Type B pancreatic cell (in vitro differentiated cells): ENCODE measurements at regions not wholly inside any gene's neighbourhood (a gene's known extent, or its start where the extent isn't known, plus 50 kb on each side); places are given as distances from the start of the nearest gene placed in this dataset.

Experiments used
- DNase-seq: peaks from one replicate; pipeline ENCODE4 v3.0.0; 2021; ENCODE audit warnings: mixed read lengths; ENCODE audit not compliant: unreplicated experiment; ENCODE audit errors: extremely low spot score
- H3K27ac Mint-ChIP-seq: 2 replicates; pipeline ENCODE4 v1.8.0; 2021; ENCODE audit warnings: mild to moderate bottlenecking, mixed read lengths
- H3K27me3 Mint-ChIP-seq: 2 replicates; pipeline ENCODE4 v1.8.0; 2021; ENCODE audit warnings: mixed read lengths
- H3K36me3 Mint-ChIP-seq: 2 replicates; pipeline ENCODE4 v1.8.0; 2021; ENCODE audit warnings: mixed read lengths
- H3K4me1 Mint-ChIP-seq: one replicate; pipeline ENCODE4 v1.8.0; 2021; ENCODE audit warnings: mixed read lengths; ENCODE audit not compliant: unreplicated experiment
- H3K4me3 Mint-ChIP-seq: 2 replicates; pipeline ENCODE4 v1.8.0; 2021; ENCODE audit warnings: mild to moderate bottlenecking, mixed read lengths
- H3K9me3 Mint-ChIP-seq: 2 replicates; pipeline ENCODE4 v1.8.0; 2021; ENCODE audit warnings: mixed read lengths
- CTCF ChIP-seq: fragments of 200-600 bp; sonication (generic); conservative IDR thresholded peaks from 2 replicates; pipeline ENCODE4 v1.5.0; 2021; ENCODE audit warnings: antibody characterized with exemption, mild to moderate bottlenecking

GRCh38 chr9:90948156-90948555 is 146.5 kb downstream of the SYK start:
- H3K36me3 Mint-ChIP-seq, result no peaks in the 10 kb centered on the region
- peak overlapping the region; percentile 80 for H3K27ac Mint-ChIP-seq
- TF ChIP-seq CTCF, result no peak
- no peaks in the 10 kb centered on the region for H3K27me3 Mint-ChIP-seq
- no peak for DNase-seq
- H3K4me3 Mint-ChIP-seq, result peak overlapping the region; percentile 46
- peaks cover 17% of the 10 kb centered on the region for H3K4me1 Mint-ChIP-seq
- H3K9me3 Mint-ChIP-seq, result no peaks in the 10 kb centered on the region

- Mint-ChIP-seq H3K36me3 (peaks cover 3% of the 10 kb centered on the region), H3K27ac (peak overlapping the region; percentile 3), H3K4me3 (no peak overlapping the region), H3K9me3 (peaks cover 6% of the 10 kb centered on the region), H3K27me3 (no peaks in the 10 kb centered on the region), H3K4me1 (peaks cover 24% of the 10 kb centered on the region)
- no peak for TF ChIP-seq CTCF
- no peak for DNase-seq
These were observed 149.0 kb downstream of the SYK start for GRCh38 chr9:90950600-90950999.

- Mint-ChIP-seq H3K27me3 (no peaks in the 10 kb centered on the region), H3K4me1 (peaks cover 22% of the 10 kb centered on the region), H3K36me3 (peaks cover 3% of the 10 kb centered on the region), H3K9me3 (peaks cover 6% of the 10 kb centered on the region), H3K4me3 (no peak overlapping the region), H3K27ac (no peak overlapping the region)
- DNase-seq, result no peak
- no peak for TF ChIP-seq CTCF
These were observed 151.6 kb downstream of the SYK start for GRCh38 chr9:90953200-90953599.

- H3K27ac Mint-ChIP-seq, result no peak overlapping the region
- peaks cover 25% of the 10 kb centered on the region for H3K4me1 Mint-ChIP-seq
- H3K36me3 Mint-ChIP-seq, result peaks cover 3% of the 10 kb centered on the region
- H3K27me3 Mint-ChIP-seq, result no peaks in the 10 kb centered on the region
- no peak overlapping the region for H3K4me3 Mint-ChIP-seq
- no peak for DNase-seq
- H3K9me3 Mint-ChIP-seq, result peaks cover 6% of the 10 kb centered on the region
- no peak for TF ChIP-seq CTCF
These were observed 152.2 kb downstream of the SYK start for GRCh38 chr9:90953805-90954204.

- Mint-ChIP-seq H3K27me3 (no peaks in the 10 kb centered on the region), H3K9me3 (peaks cover 6% of the 10 kb centered on the region), H3K27ac (peak overlapping the region; percentile 24), H3K36me3 (peaks cover 3% of the 10 kb centered on the region), H3K4me1 (peaks cover 23% of the 10 kb centered on the region), H3K4me3 (no peak overlapping the region)
- no peak for DNase-seq
- no peak for TF ChIP-seq CTCF
These were observed 154.6 kb downstream of the SYK start for GRCh38 chr9:90956026-90956810.
